HEK293 (cell line): ENCODE measurements at regions not wholly inside any gene's neighbourhood (a gene's known extent, or its start where the extent isn't known, plus 50 kb on each side); places are given as distances from the start of the nearest gene placed in this dataset.

Experiments used
- CTCF ChIA-PET: fragments of 350-600 bp; formaldehyde crosslinking; extraction: SDS; loops from one replicate; lab custom pipeline; 2021; ENCODE audit warnings: antibody characterized with exemption; lab: Yijun Ruan, JAX
- POLR2A ChIA-PET: fragments of 300-600 bp; formaldehyde crosslinking; extraction: SDS; loops from one replicate; lab custom pipeline; 2020; ENCODE audit warnings: antibody characterized with exemption, inconsistent platforms; lab: Yijun Ruan, JAX
- H3K27ac ChIP-seq: fragments of 200-500 bp; sonication (Bioruptor generic); 2 replicates; pipeline ENCODE4 v1.5.1; 2014; ENCODE audit warnings: low read depth, low read length, control low read depth, inconsistent platforms; ENCODE audit errors: extremely low read depth
- H3K36me3 ChIP-seq, 2 experiments: fragments of 200-500 bp in 1 of 2; sonication (Bioruptor generic) in 1 of 2; 1 replicate in 1 of 2; 2 replicates in 1 of 2; pipeline ENCODE4 v1.5.1; 2014 to 2017; ENCODE audit warnings: inconsistent platforms in 2 of 2, low read length in 2 of 2; ENCODE audit not compliant: control insufficient read depth in 2 of 2, insufficient read depth in 1 of 2
- H3K4me1 ChIP-seq: fragments of 200-500 bp; sonication (Bioruptor generic); 2 replicates; pipeline ENCODE4 v1.5.1; 2014; ENCODE audit warnings: mild to moderate bottlenecking, low read length, inconsistent platforms; ENCODE audit not compliant: control insufficient read depth, insufficient read depth
- H3K4me3 ChIP-seq: 2 replicates; pipeline ENCODE4 v1.5.1; 2011; ENCODE audit warnings: low read depth, mild to moderate bottlenecking, control low read depth, low read length, moderate library complexity
- H3K9me3 ChIP-seq: fragments of 200-500 bp; sonication (Bioruptor generic); 2 replicates; pipeline ENCODE4 v1.5.1; 2014; ENCODE audit warnings: low read depth, low read length, inconsistent platforms; ENCODE audit not compliant: control insufficient read depth, insufficient read depth
- ELK4 ChIP-seq: IDR thresholded peaks from 2 replicates; pipeline ENCODE4 v1.6.1; 2011; ENCODE audit warnings: mild to moderate bottlenecking, low read depth, low read length, borderline replicate concordance
- OVOL3 ChIP-seq: fragments of 450-650 bp; formaldehyde crosslinking; IDR thresholded peaks from 2 replicates; pipeline ENCODE4 v1.5.1; 2016; ENCODE audit warnings: missing biosample characterization, missing genetic modification characterization
- PBX3 ChIP-seq: sonication (generic); formaldehyde crosslinking; IDR thresholded peaks from 2 replicates; pipeline ENCODE4 v1.8.1; 2022; ENCODE audit warnings: mild to moderate bottlenecking, moderate library complexity, missing genetic modification reagents
- SP7 ChIP-seq: fragments of 450-650 bp; formaldehyde crosslinking; IDR thresholded peaks from 2 replicates; pipeline ENCODE4 v1.5.1; 2016; ENCODE audit warnings: missing biosample characterization, missing genetic modification characterization
- ZNF146 ChIP-seq: fragments of 450-650 bp; formaldehyde crosslinking; IDR thresholded peaks from 2 replicates; pipeline ENCODE4 v1.5.1; 2016; ENCODE audit warnings: missing biosample characterization, missing genetic modification characterization
- ZNF157 ChIP-seq: fragments of 450-650 bp; formaldehyde crosslinking; IDR thresholded peaks from 2 replicates; pipeline ENCODE4 v1.5.1; 2016; ENCODE audit warnings: missing biosample characterization, missing genetic modification characterization
- ZNF169 ChIP-seq: fragments of 450-650 bp; formaldehyde crosslinking; IDR thresholded peaks from 2 replicates; pipeline ENCODE4 v1.5.1; 2016; ENCODE audit warnings: missing biosample characterization, missing genetic modification characterization
- ZNF202 ChIP-seq: fragments of 450-650 bp; formaldehyde crosslinking; IDR thresholded peaks from 2 replicates; pipeline ENCODE4 v1.5.1; 2016; ENCODE audit warnings: missing biosample characterization, missing genetic modification characterization, borderline replicate concordance
- ZNF214 ChIP-seq: fragments of 450-650 bp; formaldehyde crosslinking; IDR thresholded peaks from 2 replicates; pipeline ENCODE4 v1.5.1; 2017; ENCODE audit warnings: missing biosample characterization, mild to moderate bottlenecking, missing genetic modification characterization, borderline replicate concordance
- ZNF324 ChIP-seq: fragments of 450-650 bp; formaldehyde crosslinking; IDR thresholded peaks from 2 replicates; pipeline ENCODE4 v1.5.1; 2016; ENCODE audit warnings: missing biosample characterization, missing genetic modification characterization
- ZNF341 ChIP-seq: fragments of 450-650 bp; formaldehyde crosslinking; IDR thresholded peaks from 2 replicates; pipeline ENCODE4; 2016; ENCODE audit warnings: low read depth, missing biosample characterization, missing genetic modification characterization
- ZNF488 ChIP-seq: fragments of 450-650 bp; formaldehyde crosslinking; IDR thresholded peaks from 2 replicates; pipeline ENCODE4 v1.5.1; 2016; ENCODE audit warnings: missing biosample characterization, missing genetic modification characterization
- ZNF514 ChIP-seq: fragments of 450-650 bp; formaldehyde crosslinking; IDR thresholded peaks from 2 replicates; pipeline ENCODE4 v1.5.1; 2016; ENCODE audit warnings: missing biosample characterization, missing genetic modification characterization
- ZNF529 ChIP-seq: fragments of 450-650 bp; formaldehyde crosslinking; IDR thresholded peaks from 2 replicates; pipeline ENCODE4 v1.5.1; 2017; ENCODE audit warnings: missing genetic modification characterization, missing biosample characterization; ENCODE audit not compliant: insufficient replicate concordance
- ZNF560 ChIP-seq: fragments of 450-650 bp; formaldehyde crosslinking; IDR thresholded peaks from 2 replicates; pipeline ENCODE4 v1.5.1; 2017; ENCODE audit warnings: missing biosample characterization, missing genetic modification characterization, borderline replicate concordance
- ZNF621 ChIP-seq: fragments of 450-650 bp; formaldehyde crosslinking; IDR thresholded peaks from 2 replicates; pipeline ENCODE4 v1.5.1; 2017; ENCODE audit warnings: missing biosample characterization, missing genetic modification characterization
- ZNF624 ChIP-seq: fragments of 450-650 bp; formaldehyde crosslinking; IDR thresholded peaks from 2 replicates; pipeline ENCODE4 v1.5.1; 2017; ENCODE audit warnings: missing biosample characterization, missing genetic modification characterization
- ZNF692 ChIP-seq: fragments of 450-650 bp; formaldehyde crosslinking; IDR thresholded peaks from 2 replicates; pipeline ENCODE4 v1.5.1; 2016; ENCODE audit warnings: missing biosample characterization, missing genetic modification characterization
- ZNF768 ChIP-seq: fragments of 450-650 bp; formaldehyde crosslinking; IDR thresholded peaks from 2 replicates; pipeline ENCODE4 v1.5.1; 2018; ENCODE audit warnings: missing biosample characterization, mild to moderate bottlenecking, missing genetic modification characterization
- ZNF791 ChIP-seq: fragments of 450-650 bp; formaldehyde crosslinking; IDR thresholded peaks from 2 replicates; pipeline ENCODE4 v1.5.1; 2016; ENCODE audit warnings: missing biosample characterization, missing genetic modification characterization
- ZNF830 ChIP-seq: fragments of 450-650 bp; IDR thresholded peaks from 2 replicates; pipeline ENCODE4 v1.5.0; 2018; ENCODE audit warnings: missing biosample characterization, missing genetic modification characterization, low read depth, mild to moderate bottlenecking, moderate library complexity
- ZSCAN30 ChIP-seq: fragments of 450-650 bp; IDR thresholded peaks from 2 replicates; pipeline ENCODE4 v1.5.1; 2018; ENCODE audit warnings: missing biosample characterization, mild to moderate bottlenecking, missing genetic modification characterization, moderate library complexity
- TF ChIP-seq, protein P1 (sequence below): fragments of 450-650 bp; IDR thresholded peaks from 2 replicates; pipeline ENCODE4 v1.5.1; 2018; ENCODE audit warnings: missing biosample characterization, mild to moderate bottlenecking, missing genetic modification characterization
- TF ChIP-seq, protein P2 (sequence below): fragments of 450-650 bp; formaldehyde crosslinking; conservative IDR thresholded peaks from 2 replicates; pipeline ENCODE4 v1.5.1; 2016; ENCODE audit warnings: low read depth, missing biosample characterization, missing genetic modification characterization

GRCh38 chr2:163370169-163370886 is 365.5 kb downstream of the FIGN start (continued):
- TF ChIP-seq ZNF324 = no peak
- no peak for TF ChIP-seq ZNF202 (tag by site-specific recombination)
- no peak for TF ChIP-seq ZNF146 (tag by site-specific recombination)
- no peak for TF ChIP-seq OVOL3 (tag by site-specific recombination)
- TF ChIP-seq ZNF341 = no peak
- no peak for TF ChIP-seq ZNF214
- TF ChIP-seq PBX3 (CRISPR knock-in tag) = no peak
- TF ChIP-seq ZNF529 (tag by site-specific recombination) = no peak
- no peak for TF ChIP-seq ZNF488

- POLR2A ChIA-PET = no interaction called here
- H3K4me3 ChIP-seq = no peak overlapping the region
- CTCF ChIA-PET = interaction anchor here (0.7 to 1.3 kb wide), 3 partner anchors 23 to 572 kb away, joined by 3 to 4 read pairs (median 3); no protein-coding TSS in a partner anchor
- H3K4me1 ChIP-seq = no peaks in the 10 kb centered on the region
- TF ChIP-seq ZNF830 (tag by site-specific recombination) (no peak), ZNF624 (tag by site-specific recombination) (no peak), SP7 (tag by site-specific recombination) (no peak), ZNF791 (no peak), ZNF157 (tag by site-specific recombination) (no peak)
- TF ChIP-seq, protein P1, sequence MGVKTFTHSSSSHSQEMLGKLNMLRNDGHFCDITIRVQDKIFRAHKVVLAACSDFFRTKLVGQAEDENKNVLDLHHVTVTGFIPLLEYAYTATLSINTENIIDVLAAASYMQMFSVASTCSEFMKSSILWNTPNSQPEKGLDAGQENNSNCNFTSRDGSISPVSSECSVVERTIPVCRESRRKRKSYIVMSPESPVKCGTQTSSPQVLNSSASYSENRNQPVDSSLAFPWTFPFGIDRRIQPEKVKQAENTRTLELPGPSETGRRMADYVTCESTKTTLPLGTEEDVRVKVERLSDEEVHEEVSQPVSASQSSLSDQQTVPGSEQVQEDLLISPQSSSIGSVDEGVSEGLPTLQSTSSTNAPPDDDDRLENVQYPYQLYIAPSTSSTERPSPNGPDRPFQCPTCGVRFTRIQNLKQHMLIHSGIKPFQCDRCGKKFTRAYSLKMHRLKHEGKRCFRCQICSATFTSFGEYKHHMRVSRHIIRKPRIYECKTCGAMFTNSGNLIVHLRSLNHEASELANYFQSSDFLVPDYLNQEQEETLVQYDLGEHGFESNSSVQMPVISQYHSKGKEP (tag by site-specific recombination) = no peak
- TF ChIP-seq, protein P2, sequence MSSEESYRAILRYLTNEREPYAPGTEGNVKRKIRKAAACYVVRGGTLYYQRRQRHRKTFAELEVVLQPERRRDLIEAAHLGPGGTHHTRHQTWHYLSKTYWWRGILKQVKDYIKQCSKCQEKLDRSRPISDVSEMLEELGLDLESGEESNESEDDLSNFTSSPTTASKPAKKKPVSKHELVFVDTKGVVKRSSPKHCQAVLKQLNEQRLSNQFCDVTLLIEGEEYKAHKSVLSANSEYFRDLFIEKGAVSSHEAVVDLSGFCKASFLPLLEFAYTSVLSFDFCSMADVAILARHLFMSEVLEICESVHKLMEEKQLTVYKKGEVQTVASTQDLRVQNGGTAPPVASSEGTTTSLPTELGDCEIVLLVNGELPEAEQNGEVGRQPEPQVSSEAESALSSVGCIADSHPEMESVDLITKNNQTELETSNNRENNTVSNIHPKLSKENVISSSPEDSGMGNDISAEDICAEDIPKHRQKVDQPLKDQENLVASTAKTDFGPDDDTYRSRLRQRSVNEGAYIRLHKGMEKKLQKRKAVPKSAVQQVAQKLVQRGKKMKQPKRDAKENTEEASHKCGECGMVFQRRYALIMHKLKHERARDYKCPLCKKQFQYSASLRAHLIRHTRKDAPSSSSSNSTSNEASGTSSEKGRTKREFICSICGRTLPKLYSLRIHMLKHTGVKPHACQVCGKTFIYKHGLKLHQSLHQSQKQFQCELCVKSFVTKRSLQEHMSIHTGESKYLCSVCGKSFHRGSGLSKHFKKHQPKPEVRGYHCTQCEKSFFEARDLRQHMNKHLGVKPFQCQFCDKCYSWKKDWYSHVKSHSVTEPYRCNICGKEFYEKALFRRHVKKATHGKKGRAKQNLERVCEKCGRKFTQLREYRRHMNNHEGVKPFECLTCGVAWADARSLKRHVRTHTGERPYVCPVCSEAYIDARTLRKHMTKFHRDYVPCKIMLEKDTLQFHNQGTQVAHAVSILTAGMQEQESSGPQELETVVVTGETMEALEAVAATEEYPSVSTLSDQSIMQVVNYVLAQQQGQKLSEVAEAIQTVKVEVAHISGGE (tag by site-specific recombination) = no peak
- H3K36me3 ChIP-seq = no peaks in the 10 kb centered on the region
- no peak overlapping the region for H3K27ac ChIP-seq
- no peaks in the 10 kb centered on the region for H3K9me3 ChIP-seq
These were observed 366.7 kb downstream of the FIGN start for GRCh38 chr2:163369111-163369510.

DNA sequence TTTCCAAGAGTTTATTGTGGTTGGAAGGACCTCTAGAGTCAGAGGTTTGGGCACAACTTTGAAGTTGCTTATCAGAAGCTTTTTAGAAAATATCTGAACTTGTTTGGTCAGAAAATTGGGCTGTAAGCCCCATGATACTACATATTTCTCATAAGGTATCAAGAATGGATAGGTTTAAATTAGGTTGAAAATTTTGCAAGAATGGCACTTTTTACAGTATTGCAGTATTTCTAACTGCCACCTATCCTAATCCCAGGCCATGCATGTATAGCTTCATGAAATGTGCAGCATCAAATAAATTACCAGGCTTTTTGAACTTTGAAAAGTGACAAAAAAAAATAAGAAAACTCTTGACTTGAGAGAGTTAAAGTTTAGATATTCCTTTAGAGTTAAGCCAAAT is 367.2 kb downstream of the FIGN start:
- Histone ChIP-seq H3K4me3 (no peak overlapping the region), H3K4me1 (no peaks in the 10 kb centered on the region), H3K9me3 (no peaks in the 10 kb centered on the region), H3K36me3 (no peaks in the 10 kb centered on the region), H3K27ac (no peak overlapping the region)
- ChIA-PET CTCF (interaction anchor here (0.7 to 1.3 kb wide), 2 partner anchors 23 to 572 kb away, joined by 3 to 4 read pairs; no protein-coding TSS in a partner anchor), POLR2A (no interaction called here)
- no peak for TF ChIP-seq ZNF514 (tag by site-specific recombination)
- no peak for TF ChIP-seq ELK4
- no peak for TF ChIP-seq ZNF560 (tag by site-specific recombination)
- no peak for TF ChIP-seq ZSCAN30 (tag by site-specific recombination)
- no peak for TF ChIP-seq ZNF169 (tag by site-specific recombination)
- TF ChIP-seq ZNF202 (tag by site-specific recombination) = no peak
- no peak for TF ChIP-seq ZNF621
- no peak for TF ChIP-seq ZNF768 (tag by site-specific recombination)
- no peak for TF ChIP-seq ZNF692 (tag by site-specific recombination)
